Sigmoid colon (tissue), 6 donors: ENCODE measurements at regions not wholly inside any gene's neighbourhood (a gene's known extent, or its start where the extent isn't known, plus 50 kb on each side); places are given as distances from the start of the nearest gene placed in this dataset.

Experiments used
- DNase-seq: peaks from one replicate; pipeline ENCODE4 v3.0.0-alpha.2; 2019
- H3K27ac ChIP-seq, 4 donors: fragments of 200-600 bp; sonication (generic); one replicate each; pipeline ENCODE4 v1.5.1; 2016 to 2019; ENCODE audit warnings: mild to moderate bottlenecking in 1 of 4
- H3K27me3 ChIP-seq, 3 donors: fragments of 200-600 bp; sonication (generic); one replicate each; pipeline ENCODE4 v1.5.1; 2019; ENCODE audit warnings: mild to moderate bottlenecking in 1 of 3
- H3K36me3 ChIP-seq, 4 donors: fragments of 200-600 bp; sonication (generic); one replicate each; pipeline ENCODE4 v1.5.1; 2016 to 2019
- H3K4me1 ChIP-seq, 4 donors: fragments of 200-600 bp; sonication (generic); one replicate each; pipeline ENCODE4 v1.5.1; 2017 to 2019
- H3K4me3 ChIP-seq, 4 donors: fragments of 200-600 bp; sonication (generic); one replicate each; pipeline ENCODE4 v1.5.1; 2017 to 2019; ENCODE audit warnings: mild to moderate bottlenecking in 2 of 4, moderate library complexity in 1 of 4
- H3K9me3 ChIP-seq, 4 donors: fragments of 200-600 bp in 3 of 4; sonication (generic) in 3 of 4; one replicate each; pipeline versions ENCODE4 v1.5.1 to v1.6.1; 2013 to 2019
- EP300 ChIP-seq, 4 donors: sonication (generic); formaldehyde crosslinking; IDR thresholded peaks; one replicate each; pipeline ENCODE4 v1.6.1; 2017; ENCODE audit warnings: antibody characterized with exemption in 4 of 4
- POLR2A ChIP-seq, 2 donors: fragments of 450-650 bp; IDR thresholded peaks; one replicate each; pipeline ENCODE4 v1.6.1; 2016; ENCODE audit warnings: antibody characterized with exemption in 2 of 2, mild to moderate bottlenecking in 2 of 2, moderate library complexity in 2 of 2
- POLR2AphosphoS5 ChIP-seq, 4 donors: sonication (generic); formaldehyde crosslinking; IDR thresholded peaks; one replicate each; pipeline ENCODE4 v1.6.1; 2017; ENCODE audit warnings: antibody characterized with exemption in 4 of 4
- WGBS, 2 donors: extraction: QIAGEN DNeasy Blood & Tissue Kit; methylation state at CpG; one replicate each; pipeline ENCODE4 v1.1.7; 2013; 5-methylcytosine and 5-hydroxymethylcytosine counted together
- intact Hi-C: fragments of 100-400 bp; cut with DNase I; formaldehyde crosslinking; loops from one replicate; pipeline ENCODE4 v1.15.1; 2023
- TF ChIP-seq, protein P1 (sequence below), 4 experiments: fragments of 450-650 bp in 3 of 4; fragments of 200-600 bp in 1 of 4; IDR thresholded peaks; one replicate each; pipeline ENCODE4 v1.5.1; 2016 to 2019; ENCODE audit warnings: antibody characterized with exemption in 4 of 4, mild to moderate bottlenecking in 3 of 4, moderate library complexity in 2 of 4
- donor health status: healthy with polysubstance abuse.
- donor health status: healthy.

GRCh38 chr3:167078070-167078622 lies 302.0 kb downstream of the ZBBX start:
- WGBS, 2 donors, result 52 to 73% methylated on average over 7 of the region's 7 CpGs
- Histone ChIP-seq H3K9me3 (no peaks in the 10 kb centered on the region), H3K4me3 (no peak overlapping the region), H3K27ac (no peak overlapping the region), H3K4me1 (no peaks in the 10 kb centered on the region), H3K27me3 (no peaks in the 10 kb centered on the region), H3K36me3 (no peaks in the 10 kb centered on the region)
- DNase-seq, result no peak
- intact Hi-C loops, result no loop called here
- TF ChIP-seq EP300 (IDR thresholded peaks at IDR 0.05), result no peak
- no peak for TF ChIP-seq POLR2A (IDR thresholded peaks at IDR 0.05)
- no peak for TF ChIP-seq POLR2AphosphoS5 (IDR thresholded peaks at IDR 0.05)
- TF ChIP-seq, protein P1, sequence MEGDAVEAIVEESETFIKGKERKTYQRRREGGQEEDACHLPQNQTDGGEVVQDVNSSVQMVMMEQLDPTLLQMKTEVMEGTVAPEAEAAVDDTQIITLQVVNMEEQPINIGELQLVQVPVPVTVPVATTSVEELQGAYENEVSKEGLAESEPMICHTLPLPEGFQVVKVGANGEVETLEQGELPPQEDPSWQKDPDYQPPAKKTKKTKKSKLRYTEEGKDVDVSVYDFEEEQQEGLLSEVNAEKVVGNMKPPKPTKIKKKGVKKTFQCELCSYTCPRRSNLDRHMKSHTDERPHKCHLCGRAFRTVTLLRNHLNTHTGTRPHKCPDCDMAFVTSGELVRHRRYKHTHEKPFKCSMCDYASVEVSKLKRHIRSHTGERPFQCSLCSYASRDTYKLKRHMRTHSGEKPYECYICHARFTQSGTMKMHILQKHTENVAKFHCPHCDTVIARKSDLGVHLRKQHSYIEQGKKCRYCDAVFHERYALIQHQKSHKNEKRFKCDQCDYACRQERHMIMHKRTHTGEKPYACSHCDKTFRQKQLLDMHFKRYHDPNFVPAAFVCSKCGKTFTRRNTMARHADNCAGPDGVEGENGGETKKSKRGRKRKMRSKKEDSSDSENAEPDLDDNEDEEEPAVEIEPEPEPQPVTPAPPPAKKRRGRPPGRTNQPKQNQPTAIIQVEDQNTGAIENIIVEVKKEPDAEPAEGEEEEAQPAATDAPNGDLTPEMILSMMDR (IDR thresholded peaks at IDR 0.05), result no peak

DNA sequence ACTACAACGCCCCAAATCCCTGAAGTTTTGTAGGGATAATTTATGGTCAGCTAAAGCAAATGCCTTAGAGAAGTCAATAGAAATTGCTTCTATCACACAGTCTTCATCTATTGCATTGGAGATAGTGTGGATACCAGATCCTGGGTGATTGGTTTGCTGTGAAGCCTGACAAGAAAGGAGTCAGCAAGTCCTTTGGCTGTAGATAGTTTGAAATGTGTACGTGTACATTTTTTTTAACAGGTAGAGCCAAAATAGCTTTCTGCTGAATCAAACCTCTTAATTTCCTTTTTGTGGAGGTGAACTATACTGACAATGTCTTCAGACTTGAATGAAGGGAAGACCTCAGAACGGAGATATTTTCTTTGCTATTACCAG lies 312.3 kb downstream of the ZBBX start:
- Histone ChIP-seq H3K27ac (no peak overlapping the region), H3K4me1 (no peaks in the 10 kb centered on the region), H3K36me3 (no peaks in the 10 kb centered on the region), H3K9me3 (no peaks in the 10 kb centered on the region), H3K27me3 (no peaks in the 10 kb centered on the region), H3K4me3 (no peak overlapping the region)
- DNase-seq, result no peak
- intact Hi-C loops, result no loop called here
- WGBS, 2 donors, result 36 to 62% methylated on average over 3 of the region's 3 CpGs
- TF ChIP-seq, protein P1 (IDR thresholded peaks at IDR 0.05), result no peak
- TF ChIP-seq EP300 (IDR thresholded peaks at IDR 0.05) (no peak), POLR2A (IDR thresholded peaks at IDR 0.05) (no peak), POLR2AphosphoS5 (IDR thresholded peaks at IDR 0.05) (no peak)

GRCh38 chr3:167066977-167067786 lies 312.9 kb downstream of the ZBBX start:
- Histone ChIP-seq H3K27ac (no peak overlapping the region), H3K9me3 (no peaks in the 10 kb centered on the region), H3K36me3 (no peaks in the 10 kb centered on the region), H3K4me3 (no peak overlapping the region), H3K4me1 (no peaks in the 10 kb centered on the region), H3K27me3 (no peaks in the 10 kb centered on the region)
- no peak for DNase-seq
- intact Hi-C loops, result no loop called here
- TF ChIP-seq EP300 (IDR thresholded peaks at IDR 0.05), result no peak
- TF ChIP-seq POLR2AphosphoS5 (IDR thresholded peaks at IDR 0.05), result no peak
- TF ChIP-seq, protein P1 (IDR thresholded peaks at IDR 0.05), result no peak
- no peak for TF ChIP-seq POLR2A (IDR thresholded peaks at IDR 0.05)
- WGBS, 2 donors, result 14 to 54% methylated on average over 5 of the region's 5 CpGs

DNA sequence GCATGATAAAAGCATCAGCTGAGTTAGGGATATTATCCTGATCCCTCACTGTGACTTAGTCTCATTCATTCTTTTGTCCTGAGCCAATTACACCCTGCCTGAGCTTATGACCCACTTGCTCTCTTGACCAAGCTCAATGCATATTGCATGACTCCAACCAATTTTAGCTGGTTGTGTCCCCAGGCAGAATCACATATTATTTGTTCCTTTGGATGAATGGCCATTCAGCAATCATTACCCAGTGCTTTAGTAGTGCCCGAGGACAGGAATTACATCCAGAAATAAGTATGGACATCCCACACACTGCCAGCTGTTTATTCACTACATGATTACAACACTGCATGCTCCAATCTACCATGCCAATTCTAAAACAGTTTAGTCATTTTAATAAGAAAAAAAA lies 322.5 kb downstream of the ZBBX start:
- no peaks in the 10 kb centered on the region for H3K27me3 ChIP-seq
- no peak for DNase-seq
- H3K9me3 ChIP-seq, result peaks cover 0 to 3% (median 0%) of the 10 kb centered on the region in 4 donors
- 89 to 90% methylated on average over 1 of the region's 1 CpG for WGBS, 2 donors
- intact Hi-C loops, result no loop called here
- H3K27ac ChIP-seq, result no peak overlapping the region
- no peaks in the 10 kb centered on the region for H3K36me3 ChIP-seq
- no peaks in the 10 kb centered on the region for H3K4me1 ChIP-seq
- H3K4me3 ChIP-seq, result no peak overlapping the region
- TF ChIP-seq POLR2AphosphoS5 (IDR thresholded peaks at IDR 0.05) (no peak), EP300 (IDR thresholded peaks at IDR 0.05) (no peak), POLR2A (IDR thresholded peaks at IDR 0.05) (no peak)
- TF ChIP-seq, protein P1 (IDR thresholded peaks at IDR 0.05), result no peak
